ENCODE measurements at regions not wholly inside any gene's neighbourhood (a gene's known extent, or its start where the extent isn't known, plus 50 kb on each side); places are given as distances from the start of the nearest gene placed in this dataset.
"Not testable (repeated sequence)": the region's sequence is repeated elsewhere in the genome, so short reads cannot be mapped to it uniquely, and the experiment has no call there.

DNA sequence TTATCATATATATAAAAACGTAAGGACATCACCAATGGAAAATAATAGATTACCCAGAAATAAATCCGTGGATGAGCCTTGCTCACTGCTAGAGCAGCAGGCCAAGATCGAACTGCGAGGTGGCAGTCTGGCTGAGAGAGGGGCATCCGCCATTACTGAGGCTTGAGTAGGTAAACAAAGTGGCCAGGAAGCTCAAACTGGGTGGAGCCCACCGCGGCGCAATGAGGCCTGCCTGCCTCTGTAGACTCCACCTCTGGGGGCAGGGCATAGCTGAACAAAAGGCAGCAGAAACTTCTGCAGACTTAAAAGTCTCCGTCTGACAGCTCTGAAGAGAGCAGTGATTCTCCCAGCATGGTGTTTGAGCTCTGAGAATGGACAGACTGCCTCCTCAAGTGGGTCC lies 1018.0 kb upstream of the SLC39A10 start:
- H2AFZ ChIP-seq (ENCODE audit: low read depth, low read length, poor library complexity, severe bottlenecking); BruUV-seq (replicated peaks); H3K9me2 ChIP-seq (ENCODE audit: insufficient read depth); H3K9ac ChIP-seq (ENCODE audit: low read length); DNase-seq (ENCODE audit: low read depth, low spot score); H3K79me2 ChIP-seq (ENCODE audit: insufficient read depth, low read length); POLR2A ChIA-PET; H3K9me3 ChIP-seq (ENCODE audit: control insufficient read depth in 1 of 2, insufficient read depth in 1 of 2, low read depth in 1 of 2, low read length in 2 of 2); H3K4me2 ChIP-seq (ENCODE audit: low read length); CTCF ChIA-PET; H3K4me3 ChIP-seq (replicated peaks in 1 of 2; ENCODE audit: low read depth in 1 of 2, low read length in 2 of 2); ATAC-seq; H4K20me1 ChIP-seq (ENCODE audit: insufficient read depth); H3K4me1 ChIP-seq (ENCODE audit: control insufficient read depth in 1 of 2, insufficient read depth in 2 of 2, low read length in 2 of 2); H3K36me3 ChIP-seq (ENCODE audit: control insufficient read depth in 1 of 2, insufficient read depth in 2 of 2, low read length in 2 of 2); H3K27ac ChIP-seq (ENCODE audit: low read depth, low read length); H3K27me3 ChIP-seq (ENCODE audit: insufficient read depth, low read length); intact Hi-C loops (cut with micrococcal nuclease); RAD21 ChIA-PET (ENCODE audit: low non-redundant PET in 1 of 2, low total read pairs in 2 of 2, uncharacterized antibody in 2 of 2, unreplicated experiment in 2 of 2): not testable (repeated sequence)

DNA sequence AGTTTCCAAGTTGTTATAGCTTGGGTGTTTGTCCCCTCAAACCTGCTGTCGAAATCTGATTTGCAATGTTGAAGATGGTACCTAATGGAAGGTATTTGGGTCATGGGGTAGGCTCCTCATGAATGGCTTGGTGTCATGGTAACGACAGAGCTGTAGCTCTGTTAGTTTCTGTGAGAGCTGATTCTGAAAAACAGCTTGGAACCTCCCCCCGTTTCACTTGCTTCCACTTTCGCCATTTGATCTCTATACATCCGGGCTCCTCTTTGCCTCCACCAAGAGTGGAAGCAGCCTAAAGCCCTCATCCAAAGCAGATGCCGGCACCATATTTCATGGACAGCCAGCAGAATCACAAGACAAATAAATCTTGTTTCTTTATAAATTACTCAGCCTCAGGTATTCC lies 1035.1 kb upstream of the SLC39A10 start:
- intact Hi-C loops (cut with micrococcal nuclease) = no loop called here
- ATAC-seq (no peak), DNase-seq (ENCODE audit: low read depth, low spot score) (no peak)
- ChIA-PET RAD21 (ENCODE audit: low non-redundant PET in 1 of 2, low total read pairs in 2 of 2, uncharacterized antibody in 2 of 2, unreplicated experiment in 2 of 2) (no interaction called here), POLR2A (no interaction called here), CTCF (no interaction called here)
- no peaks in the 10 kb centered on the region for H3K27me3 ChIP-seq (ENCODE audit: insufficient read depth, low read length)
- H2AFZ ChIP-seq (ENCODE audit: low read depth, low read length, poor library complexity, severe bottlenecking) = no peak overlapping the region
- no peak overlapping the region for H3K4me3 ChIP-seq (replicated peaks in 1 of 2; ENCODE audit: low read depth in 1 of 2, low read length in 2 of 2)
- TF ChIP-seq YY1 (IDR thresholded peaks at IDR 0.05; ENCODE audit: extremely low read depth, insufficient replicate concordance, low read depth, low read length) (no peak), CBX3 (IDR thresholded peaks at IDR 0.05; ENCODE audit: low read depth) (no peak), RAD21 (IDR thresholded peaks at IDR 0.05; ENCODE audit: low read depth) (no peak), SRF (IDR thresholded peaks at IDR 0.05; ENCODE audit: low read depth) (no peak), TCF7L2 (IDR thresholded peaks at IDR 0.05; ENCODE audit: borderline replicate concordance, extremely low read depth, insufficient read depth, insufficient read length) (no peak), ZFX (IDR thresholded peaks at IDR 0.05) (no peak), POLR2AphosphoS5 (IDR thresholded peaks at IDR 0.05; ENCODE audit: low read depth, low read length) (no peak), POLR2A (IDR thresholded peaks at IDR 0.05; ENCODE audit: borderline replicate concordance, extremely low read depth, insufficient read depth, insufficient read length) (no peak), SP1 (IDR thresholded peaks at IDR 0.05; ENCODE audit: low read depth) (no peak), ZNF274 (IDR thresholded peaks at IDR 0.05; ENCODE audit: low read depth, low read length) (no peak), SIN3A (IDR thresholded peaks at IDR 0.05; ENCODE audit: low read depth) (no peak), ELF1 (IDR thresholded peaks at IDR 0.05; ENCODE audit: borderline replicate concordance, low read depth) (no peak), EGR1 (IDR thresholded peaks at IDR 0.05; ENCODE audit: low read depth) (no peak), FOSL1 (IDR thresholded peaks at IDR 0.05; ENCODE audit: low read depth) (no peak), JUND (IDR thresholded peaks at IDR 0.05) (no peak), CEBPB (IDR thresholded peaks at IDR 0.05; ENCODE audit: low read depth) (no peak)
- TF ChIP-seq, protein P1, sequence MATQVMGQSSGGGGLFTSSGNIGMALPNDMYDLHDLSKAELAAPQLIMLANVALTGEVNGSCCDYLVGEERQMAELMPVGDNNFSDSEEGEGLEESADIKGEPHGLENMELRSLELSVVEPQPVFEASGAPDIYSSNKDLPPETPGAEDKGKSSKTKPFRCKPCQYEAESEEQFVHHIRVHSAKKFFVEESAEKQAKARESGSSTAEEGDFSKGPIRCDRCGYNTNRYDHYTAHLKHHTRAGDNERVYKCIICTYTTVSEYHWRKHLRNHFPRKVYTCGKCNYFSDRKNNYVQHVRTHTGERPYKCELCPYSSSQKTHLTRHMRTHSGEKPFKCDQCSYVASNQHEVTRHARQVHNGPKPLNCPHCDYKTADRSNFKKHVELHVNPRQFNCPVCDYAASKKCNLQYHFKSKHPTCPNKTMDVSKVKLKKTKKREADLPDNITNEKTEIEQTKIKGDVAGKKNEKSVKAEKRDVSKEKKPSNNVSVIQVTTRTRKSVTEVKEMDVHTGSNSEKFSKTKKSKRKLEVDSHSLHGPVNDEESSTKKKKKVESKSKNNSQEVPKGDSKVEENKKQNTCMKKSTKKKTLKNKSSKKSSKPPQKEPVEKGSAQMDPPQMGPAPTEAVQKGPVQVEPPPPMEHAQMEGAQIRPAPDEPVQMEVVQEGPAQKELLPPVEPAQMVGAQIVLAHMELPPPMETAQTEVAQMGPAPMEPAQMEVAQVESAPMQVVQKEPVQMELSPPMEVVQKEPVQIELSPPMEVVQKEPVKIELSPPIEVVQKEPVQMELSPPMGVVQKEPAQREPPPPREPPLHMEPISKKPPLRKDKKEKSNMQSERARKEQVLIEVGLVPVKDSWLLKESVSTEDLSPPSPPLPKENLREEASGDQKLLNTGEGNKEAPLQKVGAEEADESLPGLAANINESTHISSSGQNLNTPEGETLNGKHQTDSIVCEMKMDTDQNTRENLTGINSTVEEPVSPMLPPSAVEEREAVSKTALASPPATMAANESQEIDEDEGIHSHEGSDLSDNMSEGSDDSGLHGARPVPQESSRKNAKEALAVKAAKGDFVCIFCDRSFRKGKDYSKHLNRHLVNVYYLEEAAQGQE (IDR thresholded peaks at IDR 0.05; ENCODE audit: low read depth) = no peak
- TF ChIP-seq, protein P2, sequence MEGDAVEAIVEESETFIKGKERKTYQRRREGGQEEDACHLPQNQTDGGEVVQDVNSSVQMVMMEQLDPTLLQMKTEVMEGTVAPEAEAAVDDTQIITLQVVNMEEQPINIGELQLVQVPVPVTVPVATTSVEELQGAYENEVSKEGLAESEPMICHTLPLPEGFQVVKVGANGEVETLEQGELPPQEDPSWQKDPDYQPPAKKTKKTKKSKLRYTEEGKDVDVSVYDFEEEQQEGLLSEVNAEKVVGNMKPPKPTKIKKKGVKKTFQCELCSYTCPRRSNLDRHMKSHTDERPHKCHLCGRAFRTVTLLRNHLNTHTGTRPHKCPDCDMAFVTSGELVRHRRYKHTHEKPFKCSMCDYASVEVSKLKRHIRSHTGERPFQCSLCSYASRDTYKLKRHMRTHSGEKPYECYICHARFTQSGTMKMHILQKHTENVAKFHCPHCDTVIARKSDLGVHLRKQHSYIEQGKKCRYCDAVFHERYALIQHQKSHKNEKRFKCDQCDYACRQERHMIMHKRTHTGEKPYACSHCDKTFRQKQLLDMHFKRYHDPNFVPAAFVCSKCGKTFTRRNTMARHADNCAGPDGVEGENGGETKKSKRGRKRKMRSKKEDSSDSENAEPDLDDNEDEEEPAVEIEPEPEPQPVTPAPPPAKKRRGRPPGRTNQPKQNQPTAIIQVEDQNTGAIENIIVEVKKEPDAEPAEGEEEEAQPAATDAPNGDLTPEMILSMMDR (IDR thresholded peaks at IDR 0.05 in 2 of 3, conservative IDR thresholded peaks at IDR 0.05 in 1 of 3; ENCODE audit: borderline replicate concordance in 1 of 3, insufficient read depth in 1 of 3, low read depth in 2 of 3, low read length in 2 of 3) = no peak
- TF ChIP-seq, protein P3, sequence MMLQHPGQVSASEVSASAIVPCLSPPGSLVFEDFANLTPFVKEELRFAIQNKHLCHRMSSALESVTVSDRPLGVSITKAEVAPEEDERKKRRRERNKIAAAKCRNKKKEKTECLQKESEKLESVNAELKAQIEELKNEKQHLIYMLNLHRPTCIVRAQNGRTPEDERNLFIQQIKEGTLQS (IDR thresholded peaks at IDR 0.05) = no peak
- H3K9me3 ChIP-seq (ENCODE audit: control insufficient read depth in 1 of 2, insufficient read depth in 1 of 2, low read depth in 1 of 2, low read length in 2 of 2) = no peaks in the 10 kb centered on the region
- no peak overlapping the region for H3K27ac ChIP-seq (ENCODE audit: low read depth, low read length)
- H3K4me1 ChIP-seq (ENCODE audit: control insufficient read depth in 1 of 2, insufficient read depth in 2 of 2, low read length in 2 of 2) = no peaks in the 10 kb centered on the region
- no TSS peak for BruUV-seq (replicated peaks)
- H3K79me2 ChIP-seq (ENCODE audit: insufficient read depth, low read length) = no peaks in the 10 kb centered on the region
- H3K36me3 ChIP-seq (ENCODE audit: control insufficient read depth in 1 of 2, insufficient read depth in 2 of 2, low read length in 2 of 2) = no peaks in the 10 kb centered on the region
- H3K9ac ChIP-seq (ENCODE audit: low read length) = no peak overlapping the region
- H4K20me1 ChIP-seq (ENCODE audit: insufficient read depth) = no peaks in the 10 kb centered on the region
- H3K4me2 ChIP-seq (ENCODE audit: low read length) = no peak overlapping the region
- no peaks in the 10 kb centered on the region for H3K9me2 ChIP-seq (ENCODE audit: insufficient read depth)

Data from HCT116 (cell line).